ENCODE measurements at regions not wholly inside any gene's neighbourhood (a gene's known extent, or its start where the extent isn't known, plus 50 kb on each side); places are given as distances from the start of the nearest gene placed in this dataset.

DNA sequence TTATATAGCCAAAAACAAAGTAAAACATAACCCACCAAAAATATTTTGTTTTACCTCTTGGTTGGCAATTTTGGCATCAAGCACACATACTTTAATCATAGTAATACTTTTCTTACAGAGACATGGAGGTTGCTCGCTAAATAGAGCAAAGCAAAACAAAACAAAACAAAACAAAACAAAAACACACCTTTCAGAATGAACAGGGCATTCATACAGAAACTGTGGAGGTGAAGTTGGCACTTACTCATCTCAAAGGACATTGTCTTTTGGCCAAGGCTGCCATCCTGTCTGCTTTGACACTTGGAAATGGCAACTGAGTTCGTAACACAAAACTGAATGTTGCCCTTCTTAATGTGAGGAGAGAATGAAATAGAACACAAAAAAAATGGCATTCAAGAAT lies 773.1 kb downstream of the USP25 start:
- H3K27ac ChIP-seq (ENCODE audit: low read depth, low read length), result no peak overlapping the region
- H3K27me3 ChIP-seq (ENCODE audit: control insufficient read depth in 1 of 2, insufficient read depth in 2 of 2, low read length in 2 of 2), result no peaks in the 10 kb centered on the region
- H3K4me3 ChIP-seq (ENCODE audit: low read depth in 1 of 2, low read length in 2 of 2), result no peak overlapping the region
- no peaks in the 10 kb centered on the region for H3K4me1 ChIP-seq (ENCODE audit: control insufficient read depth in 1 of 2, insufficient read depth in 2 of 2, low read length in 2 of 2)
- H3K36me3 ChIP-seq (ENCODE audit: control insufficient read depth in 1 of 2, insufficient read depth in 2 of 2, low read length in 2 of 2), result no peaks in the 10 kb centered on the region
- peaks cover 0 to 15% of the 10 kb centered on the region in 2 donors for H3K9me3 ChIP-seq (ENCODE audit: control insufficient read depth in 1 of 2, low read length in 2 of 2)
- no peak overlapping the region for H3K9ac ChIP-seq (ENCODE audit: low read depth in 1 of 2, low read length in 2 of 2)

DNA sequence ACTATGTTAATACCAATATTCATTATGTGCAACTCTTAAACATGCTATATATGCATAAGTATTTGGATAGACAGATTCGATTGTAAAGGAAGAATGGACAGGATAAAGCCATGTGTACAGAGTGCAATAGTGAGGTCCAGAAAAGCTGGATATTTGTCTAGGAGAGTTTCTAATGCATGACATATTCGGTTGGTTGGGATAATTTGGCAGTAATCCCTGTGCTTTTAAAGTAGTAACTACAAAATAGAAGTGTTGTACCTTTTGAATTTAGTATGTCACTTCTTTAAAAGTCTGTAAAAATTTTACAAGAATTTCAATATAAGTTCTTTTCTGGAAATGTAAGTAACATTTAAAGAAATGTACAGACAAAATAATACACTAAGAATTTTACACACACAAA lies 774.5 kb downstream of the USP25 start:
- Histone ChIP-seq H3K27ac (ENCODE audit: low read depth, low read length) (no peak overlapping the region), H3K36me3 (ENCODE audit: control insufficient read depth in 1 of 2, insufficient read depth in 2 of 2, low read length in 2 of 2) (no peaks in the 10 kb centered on the region), H3K4me1 (ENCODE audit: control insufficient read depth in 1 of 2, insufficient read depth in 2 of 2, low read length in 2 of 2) (no peaks in the 10 kb centered on the region), H3K9ac (ENCODE audit: low read depth in 1 of 2, low read length in 2 of 2) (no peak overlapping the region), H3K9me3 (ENCODE audit: control insufficient read depth in 1 of 2, low read length in 2 of 2) (peaks cover 0 to 15% of the 10 kb centered on the region in 2 donors), H3K4me3 (ENCODE audit: low read depth in 1 of 2, low read length in 2 of 2) (no peak overlapping the region), H3K27me3 (ENCODE audit: control insufficient read depth in 1 of 2, insufficient read depth in 2 of 2, low read length in 2 of 2) (no peaks in the 10 kb centered on the region)

DNA sequence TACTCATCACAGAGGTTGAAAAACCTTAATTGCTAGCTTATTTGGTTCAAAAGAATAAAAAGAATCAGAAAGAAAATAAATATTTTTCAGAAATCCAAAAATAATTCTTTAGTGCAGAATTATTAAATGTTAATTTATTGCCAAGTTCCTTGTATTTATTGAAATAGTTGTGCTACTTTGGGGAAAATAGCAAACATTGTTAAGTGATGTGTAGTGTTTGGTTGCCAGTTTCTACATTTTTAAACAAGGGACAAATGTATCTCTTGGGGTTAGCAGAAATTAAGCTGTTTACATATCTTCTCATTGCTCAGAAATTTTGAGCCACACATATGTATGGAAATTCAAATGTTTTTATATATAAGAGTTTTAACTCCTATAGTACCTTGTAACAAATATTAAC lies 775.0 kb downstream of the USP25 start:
- no peak overlapping the region for H3K27ac ChIP-seq (ENCODE audit: low read depth, low read length)
- H3K4me1 ChIP-seq (ENCODE audit: control insufficient read depth in 1 of 2, insufficient read depth in 2 of 2, low read length in 2 of 2), result no peaks in the 10 kb centered on the region
- no peaks in the 10 kb centered on the region for H3K27me3 ChIP-seq (ENCODE audit: control insufficient read depth in 1 of 2, insufficient read depth in 2 of 2, low read length in 2 of 2)
- no peak overlapping the region for H3K4me3 ChIP-seq (ENCODE audit: low read depth in 1 of 2, low read length in 2 of 2)
- no peak overlapping the region for H3K9ac ChIP-seq (ENCODE audit: low read depth in 1 of 2, low read length in 2 of 2)
- no peaks in the 10 kb centered on the region for H3K36me3 ChIP-seq (ENCODE audit: control insufficient read depth in 1 of 2, insufficient read depth in 2 of 2, low read length in 2 of 2)
- H3K9me3 ChIP-seq (ENCODE audit: control insufficient read depth in 1 of 2, low read length in 2 of 2), result peaks cover 0 to 15% of the 10 kb centered on the region in 2 donors

DNA sequence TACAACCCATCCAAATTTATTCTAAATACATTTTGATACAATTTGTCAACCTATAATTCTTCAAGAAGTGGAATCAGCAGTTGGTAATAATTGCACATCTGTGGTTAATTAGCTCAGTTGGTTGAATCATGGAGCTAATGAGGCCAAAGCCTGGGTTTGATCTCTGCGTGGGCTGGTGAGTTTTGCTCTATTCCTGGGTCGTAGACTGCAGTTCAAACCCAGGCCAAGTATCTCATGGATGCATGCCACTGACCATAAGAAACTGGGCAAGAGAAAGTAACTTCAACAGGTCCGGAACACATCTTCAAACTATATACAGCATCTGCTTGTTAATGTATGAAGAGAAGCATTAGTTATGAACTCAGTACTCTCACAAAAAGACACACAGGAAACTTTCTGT lies 779.7 kb downstream of the USP25 start:
- Histone ChIP-seq H3K36me3 (ENCODE audit: control insufficient read depth in 1 of 2, insufficient read depth in 2 of 2, low read length in 2 of 2) (no peaks in the 10 kb centered on the region), H3K9ac (ENCODE audit: low read depth in 1 of 2, low read length in 2 of 2) (no peak overlapping the region), H3K27me3 (ENCODE audit: control insufficient read depth in 1 of 2, insufficient read depth in 2 of 2, low read length in 2 of 2) (no peaks in the 10 kb centered on the region), H3K27ac (ENCODE audit: low read depth, low read length) (no peak overlapping the region), H3K4me1 (ENCODE audit: control insufficient read depth in 1 of 2, insufficient read depth in 2 of 2, low read length in 2 of 2) (no peaks in the 10 kb centered on the region), H3K4me3 (ENCODE audit: low read depth in 1 of 2, low read length in 2 of 2) (no peak overlapping the region), H3K9me3 (ENCODE audit: control insufficient read depth in 1 of 2, low read length in 2 of 2) (peaks cover 2 to 15% of the 10 kb centered on the region in 2 donors)

DNA sequence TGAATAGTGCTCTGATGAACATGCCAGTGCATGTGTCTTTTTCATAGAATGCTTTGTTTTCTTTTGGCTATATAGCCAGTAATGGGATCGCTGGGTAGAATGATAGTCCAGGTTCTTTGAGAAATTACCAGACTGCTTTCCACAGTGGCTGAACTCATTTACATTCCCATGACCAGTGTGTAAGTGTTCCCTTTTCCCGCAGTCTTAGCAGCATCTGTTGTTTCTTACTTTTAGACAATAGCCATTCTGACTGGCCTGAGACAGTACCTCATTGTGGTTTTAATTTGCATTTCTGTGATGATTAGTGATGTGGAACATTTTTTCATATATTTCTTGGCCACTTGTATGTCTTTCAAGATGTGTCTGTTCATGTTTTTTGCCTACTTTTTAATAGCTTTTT lies 784.5 kb downstream of the USP25 start:
- no peaks in the 10 kb centered on the region for H3K27me3 ChIP-seq (ENCODE audit: control insufficient read depth in 1 of 2, insufficient read depth in 2 of 2, low read length in 2 of 2)
- no peak overlapping the region for H3K4me3 ChIP-seq (ENCODE audit: low read depth in 1 of 2, low read length in 2 of 2)
- no peaks in the 10 kb centered on the region for H3K36me3 ChIP-seq (ENCODE audit: control insufficient read depth in 1 of 2, insufficient read depth in 2 of 2, low read length in 2 of 2)
- no peak overlapping the region for H3K27ac ChIP-seq (ENCODE audit: low read depth, low read length)
- H3K9ac ChIP-seq (ENCODE audit: low read depth in 1 of 2, low read length in 2 of 2), result no peak overlapping the region
- H3K9me3 ChIP-seq (ENCODE audit: control insufficient read depth in 1 of 2, low read length in 2 of 2), result peaks cover 5 to 14% of the 10 kb centered on the region in 2 donors
- H3K4me1 ChIP-seq (ENCODE audit: control insufficient read depth in 1 of 2, insufficient read depth in 2 of 2, low read length in 2 of 2), result no peaks in the 10 kb centered on the region

DNA sequence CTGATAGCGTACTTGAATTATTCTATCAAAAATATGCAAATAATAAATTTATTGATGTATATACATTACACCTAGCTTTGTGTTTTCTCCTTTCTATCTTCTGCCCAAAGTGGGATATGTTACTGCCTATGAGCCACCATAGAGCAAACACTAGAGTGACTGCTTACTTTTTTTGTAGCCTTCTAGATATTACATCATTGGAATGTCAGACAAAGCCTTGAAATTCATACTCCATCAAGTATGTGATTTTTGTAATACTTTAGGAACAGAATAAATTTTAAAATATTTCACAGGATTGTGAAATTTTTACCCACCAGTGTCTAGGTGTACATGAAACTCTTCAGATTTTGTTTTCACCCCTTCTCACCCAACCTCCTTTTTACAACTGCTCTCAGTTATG lies 787.6 kb downstream of the USP25 start:
- peaks cover 5 to 23% of the 10 kb centered on the region in 2 donors for H3K9me3 ChIP-seq (ENCODE audit: control insufficient read depth in 1 of 2, low read length in 2 of 2)
- no peaks in the 10 kb centered on the region for H3K36me3 ChIP-seq (ENCODE audit: control insufficient read depth in 1 of 2, insufficient read depth in 2 of 2, low read length in 2 of 2)
- no peak overlapping the region for H3K9ac ChIP-seq (ENCODE audit: low read depth in 1 of 2, low read length in 2 of 2)
- H3K27me3 ChIP-seq (ENCODE audit: control insufficient read depth in 1 of 2, insufficient read depth in 2 of 2, low read length in 2 of 2), result no peaks in the 10 kb centered on the region
- H3K4me1 ChIP-seq (ENCODE audit: control insufficient read depth in 1 of 2, insufficient read depth in 2 of 2, low read length in 2 of 2), result no peaks in the 10 kb centered on the region
- no peak overlapping the region for H3K27ac ChIP-seq (ENCODE audit: low read depth, low read length)
- H3K4me3 ChIP-seq (ENCODE audit: low read depth in 1 of 2, low read length in 2 of 2), result no peak overlapping the region

DNA sequence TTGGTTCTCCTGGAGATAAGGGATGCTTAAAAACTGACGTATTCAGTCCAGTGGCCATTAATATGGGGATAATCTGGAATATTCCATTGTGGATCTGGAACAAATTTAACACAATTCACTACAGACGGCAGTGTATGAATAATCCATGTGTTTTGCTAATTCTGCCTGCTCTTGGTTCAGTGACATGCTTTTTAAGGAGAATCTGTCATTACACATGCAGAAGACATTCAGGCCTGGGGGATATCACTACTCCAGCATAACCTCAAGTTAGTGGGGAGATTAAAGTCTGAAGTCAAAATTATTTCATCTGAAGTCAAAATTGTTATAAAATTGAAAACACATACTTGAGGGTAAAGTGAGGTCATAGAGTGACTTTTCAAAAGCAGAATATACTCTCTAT lies 789.3 kb downstream of the USP25 start:
- H3K27me3 ChIP-seq (ENCODE audit: control insufficient read depth in 1 of 2, insufficient read depth in 2 of 2, low read length in 2 of 2), result no peaks in the 10 kb centered on the region
- no peak overlapping the region for H3K27ac ChIP-seq (ENCODE audit: low read depth, low read length)
- no peaks in the 10 kb centered on the region for H3K36me3 ChIP-seq (ENCODE audit: control insufficient read depth in 1 of 2, insufficient read depth in 2 of 2, low read length in 2 of 2)
- H3K9ac ChIP-seq (ENCODE audit: low read depth in 1 of 2, low read length in 2 of 2), result no peak overlapping the region
- H3K9me3 ChIP-seq (ENCODE audit: control insufficient read depth in 1 of 2, low read length in 2 of 2), result peaks cover 3 to 23% of the 10 kb centered on the region in 2 donors
- no peaks in the 10 kb centered on the region for H3K4me1 ChIP-seq (ENCODE audit: control insufficient read depth in 1 of 2, insufficient read depth in 2 of 2, low read length in 2 of 2)
- no peak overlapping the region for H3K4me3 ChIP-seq (ENCODE audit: low read depth in 1 of 2, low read length in 2 of 2)

DNA sequence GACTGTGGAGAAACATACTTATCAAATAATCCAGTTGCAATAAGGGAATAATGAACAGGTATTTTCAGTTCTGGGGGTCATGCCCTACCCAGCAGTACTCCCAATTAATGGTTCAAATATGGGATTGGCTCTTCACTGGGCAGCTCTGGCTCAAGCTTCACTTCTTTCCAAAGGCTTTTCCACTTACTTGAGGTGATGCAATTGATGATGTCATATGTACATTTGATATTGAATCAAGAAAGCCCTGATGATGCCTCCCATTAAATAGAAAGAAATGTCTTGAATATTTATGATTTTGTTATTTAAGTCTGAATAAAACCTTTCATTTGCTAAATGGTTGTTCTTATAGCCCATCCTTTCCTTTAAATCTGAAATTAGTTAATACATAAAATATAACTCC lies 789.9 kb downstream of the USP25 start:
- Histone ChIP-seq H3K27me3 (ENCODE audit: control insufficient read depth in 1 of 2, insufficient read depth in 2 of 2, low read length in 2 of 2) (no peaks in the 10 kb centered on the region), H3K27ac (ENCODE audit: low read depth, low read length) (no peak overlapping the region), H3K4me1 (ENCODE audit: control insufficient read depth in 1 of 2, insufficient read depth in 2 of 2, low read length in 2 of 2) (no peaks in the 10 kb centered on the region), H3K9me3 (ENCODE audit: control insufficient read depth in 1 of 2, low read length in 2 of 2) (peaks cover 3 to 20% of the 10 kb centered on the region in 2 donors), H3K9ac (ENCODE audit: low read depth in 1 of 2, low read length in 2 of 2) (no peak overlapping the region), H3K4me3 (ENCODE audit: low read depth in 1 of 2, low read length in 2 of 2) (no peak overlapping the region), H3K36me3 (ENCODE audit: control insufficient read depth in 1 of 2, insufficient read depth in 2 of 2, low read length in 2 of 2) (no peaks in the 10 kb centered on the region)

DNA sequence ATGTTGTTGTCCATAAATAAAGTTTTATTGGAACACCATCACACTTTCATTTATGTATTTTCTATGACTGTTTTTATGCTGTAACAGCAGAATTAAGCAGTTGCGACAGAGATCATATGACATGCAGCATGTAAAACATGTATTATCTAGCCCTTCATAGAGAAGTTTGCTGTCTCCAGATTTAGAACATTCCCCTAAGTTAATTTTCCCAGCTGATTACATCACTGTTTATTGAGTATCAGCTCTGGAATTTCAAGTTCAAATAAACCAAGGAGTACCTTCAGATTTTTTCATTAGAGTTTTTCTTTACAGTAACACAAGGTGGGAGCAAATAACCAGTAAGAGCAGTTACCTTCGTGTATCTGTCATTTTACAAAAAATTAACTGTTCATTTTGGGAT lies 792.8 kb downstream of the USP25 start:
- Histone ChIP-seq H3K36me3 (ENCODE audit: control insufficient read depth in 1 of 2, insufficient read depth in 2 of 2, low read length in 2 of 2) (no peaks in the 10 kb centered on the region), H3K27me3 (ENCODE audit: control insufficient read depth in 1 of 2, insufficient read depth in 2 of 2, low read length in 2 of 2) (no peaks in the 10 kb centered on the region), H3K9ac (ENCODE audit: low read depth in 1 of 2, low read length in 2 of 2) (no peak overlapping the region), H3K27ac (ENCODE audit: low read depth, low read length) (no peak overlapping the region), H3K4me3 (ENCODE audit: low read depth in 1 of 2, low read length in 2 of 2) (no peak overlapping the region), H3K9me3 (ENCODE audit: control insufficient read depth in 1 of 2, low read length in 2 of 2) (peaks cover 5 to 12% of the 10 kb centered on the region in 2 donors), H3K4me1 (ENCODE audit: control insufficient read depth in 1 of 2, insufficient read depth in 2 of 2, low read length in 2 of 2) (no peaks in the 10 kb centered on the region)

DNA sequence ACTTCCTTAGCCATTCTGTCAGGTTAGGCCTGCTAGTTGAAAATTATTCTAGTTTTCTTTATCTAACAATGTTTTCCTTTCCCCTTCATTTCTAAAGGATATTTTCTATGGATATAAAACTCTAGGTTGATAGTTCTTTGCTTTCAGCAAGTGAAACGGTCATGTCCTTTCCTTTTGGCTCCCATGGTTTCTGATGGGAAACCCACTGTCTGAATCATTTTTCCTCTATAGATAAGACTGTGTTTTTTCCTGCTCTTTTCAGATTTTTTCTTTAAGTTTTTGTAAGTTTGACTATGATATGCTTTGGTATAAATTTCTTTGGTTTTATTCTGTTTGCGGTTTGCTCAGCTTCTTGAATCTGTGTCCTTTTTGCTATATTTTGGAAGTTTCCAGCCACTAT lies 800.9 kb downstream of the USP25 start:
- no peak overlapping the region for H3K27ac ChIP-seq (ENCODE audit: low read depth, low read length)
- H3K9me3 ChIP-seq (ENCODE audit: control insufficient read depth in 1 of 2, low read length in 2 of 2), result peaks cover 15 to 17% of the 10 kb centered on the region in 2 donors
- no peaks in the 10 kb centered on the region for H3K27me3 ChIP-seq (ENCODE audit: control insufficient read depth in 1 of 2, insufficient read depth in 2 of 2, low read length in 2 of 2)
- no peaks in the 10 kb centered on the region for H3K4me1 ChIP-seq (ENCODE audit: control insufficient read depth in 1 of 2, insufficient read depth in 2 of 2, low read length in 2 of 2)
- H3K4me3 ChIP-seq (ENCODE audit: low read depth in 1 of 2, low read length in 2 of 2), result no peak overlapping the region
- no peaks in the 10 kb centered on the region for H3K36me3 ChIP-seq (ENCODE audit: control insufficient read depth in 1 of 2, insufficient read depth in 2 of 2, low read length in 2 of 2)
- no peak overlapping the region for H3K9ac ChIP-seq (ENCODE audit: low read depth in 1 of 2, low read length in 2 of 2)

DNA sequence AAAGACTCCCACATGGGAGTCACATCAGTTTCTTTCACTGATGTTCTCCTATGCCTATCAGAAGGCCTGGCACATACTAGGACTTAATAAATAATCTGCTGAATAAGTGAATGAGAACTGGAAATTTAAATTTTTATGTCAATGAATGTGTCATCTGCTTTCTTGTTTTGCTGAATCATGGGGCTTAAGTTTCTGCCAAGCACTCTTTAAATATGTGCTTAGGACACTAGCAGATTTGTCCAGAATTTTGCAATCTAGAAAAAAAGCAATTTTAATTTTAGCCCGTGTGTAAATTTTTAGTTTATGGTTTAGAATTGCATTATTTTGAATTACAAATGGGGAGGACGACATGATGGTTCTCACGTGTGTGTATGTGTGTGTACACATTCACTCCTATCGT lies 803.1 kb downstream of the USP25 start:
- no peak overlapping the region for H3K9ac ChIP-seq (ENCODE audit: low read depth in 1 of 2, low read length in 2 of 2)
- no peaks in the 10 kb centered on the region for H3K4me1 ChIP-seq (ENCODE audit: control insufficient read depth in 1 of 2, insufficient read depth in 2 of 2, low read length in 2 of 2)
- H3K36me3 ChIP-seq (ENCODE audit: control insufficient read depth in 1 of 2, insufficient read depth in 2 of 2, low read length in 2 of 2), result no peaks in the 10 kb centered on the region
- H3K4me3 ChIP-seq (ENCODE audit: low read depth in 1 of 2, low read length in 2 of 2), result no peak overlapping the region
- H3K9me3 ChIP-seq (ENCODE audit: control insufficient read depth in 1 of 2, low read length in 2 of 2), result peaks cover 11 to 23% of the 10 kb centered on the region in 2 donors
- no peak overlapping the region for H3K27ac ChIP-seq (ENCODE audit: low read depth, low read length)
- H3K27me3 ChIP-seq (ENCODE audit: control insufficient read depth in 1 of 2, insufficient read depth in 2 of 2, low read length in 2 of 2), result no peaks in the 10 kb centered on the region

All from duodenal mucosa (tissue), 2 donors.